CD4-positive, alpha-beta T cell (primary cell): ENCODE measurements at regions not wholly inside any gene's neighbourhood (a gene's known extent, or its start where the extent isn't known, plus 50 kb on each side); places are given as distances from the start of the nearest gene placed in this dataset.

Experiments used
- ATAC-seq: fragments of 200-7000 bp; cut with Tn5 transposase; one replicate; pipeline ENCODE4 v1.10.0; 2022; ENCODE audit warnings: mild to moderate bottlenecking; ENCODE audit not compliant: poor library complexity
- CTCF ChIA-PET: fragments of 350-600 bp; sonication (Branson Sonifier 250); formaldehyde crosslinking; loops from one replicate; lab custom pipeline; 2021; ENCODE audit warnings: antibody characterized with exemption, inconsistent platforms; lab: Charles Lee
- POLR2A ChIA-PET: fragments of 350-600 bp; sonication (Branson Sonifier 250); formaldehyde crosslinking; loops from one replicate; lab custom pipeline; 2021; ENCODE audit warnings: antibody characterized with exemption, inconsistent platforms; lab: Charles Lee
- DNase-seq, 14 experiments: peaks; one replicate each; pipeline ENCODE4 v3.0.0-alpha.2; 2013 to 2020; ENCODE audit warnings: mixed read lengths in 2 of 14
- H3K27ac ChIP-seq, 2 donors: one replicate each; pipeline versions ENCODE4 v1.5.1 to v1.7.0; 2013; ENCODE audit warnings: low read length in 2 of 2, low read depth in 1 of 2, mild to moderate bottlenecking in 1 of 2
- H3K27me3 ChIP-seq, 2 experiments: 1 replicate in 1 of 2; 2 replicates in 1 of 2; pipeline versions ENCODE4 v1.6.1 to v1.7.0; 2013; ENCODE audit warnings: low read length in 2 of 2, control low read depth in 1 of 2, mild to moderate bottlenecking in 1 of 2, moderate library complexity in 1 of 2; ENCODE audit not compliant: insufficient read depth in 2 of 2, control insufficient read depth in 1 of 2
- H3K36me3 ChIP-seq: one replicate; pipeline ENCODE4 v1.6.1; 2013; ENCODE audit warnings: low read length, control low read depth; ENCODE audit not compliant: insufficient read depth
- H3K4me1 ChIP-seq: one replicate; pipeline ENCODE4 v1.6.1; 2013; ENCODE audit warnings: low read length, control low read depth; ENCODE audit not compliant: insufficient read depth
- H3K4me3 ChIP-seq: one replicate; pipeline ENCODE4 v1.5.1; 2013; ENCODE audit warnings: mild to moderate bottlenecking, low read length, moderate library complexity
- H3K9me3 ChIP-seq, 2 experiments: 1 replicate in 1 of 2; 2 replicates in 1 of 2; pipeline versions ENCODE4 v1.6.1 to v1.7.0; 2013; ENCODE audit warnings: low read length in 2 of 2, mild to moderate bottlenecking in 2 of 2, control low read depth in 1 of 2, moderate library complexity in 1 of 2; ENCODE audit not compliant: control insufficient read depth in 1 of 2, insufficient read depth in 1 of 2
- H3K27ac Mint-ChIP-seq: one replicate; pipeline ENCODE4 v1.8.0; 2020; ENCODE audit warnings: mixed read lengths
- H3K27me3 Mint-ChIP-seq: one replicate; pipeline ENCODE4 v1.8.0; 2021; ENCODE audit warnings: mixed read lengths
- H3K36me3 Mint-ChIP-seq: one replicate; pipeline ENCODE4 v1.8.0; 2021; ENCODE audit warnings: low read depth, mixed read lengths
- H3K4me1 Mint-ChIP-seq: one replicate; pipeline ENCODE4 v1.8.0; 2021; ENCODE audit warnings: low read depth, mixed read lengths
- H3K4me3 Mint-ChIP-seq: one replicate; pipeline ENCODE4 v1.8.0; 2020; ENCODE audit warnings: mild to moderate bottlenecking, mixed read lengths
- H3K9me3 Mint-ChIP-seq: one replicate; pipeline ENCODE4 v1.8.0; 2020; ENCODE audit warnings: mixed read lengths
- intact Hi-C, 2 experiments: fragments of 100-400 bp; cut with DNase I in 1 of 2; cut with micrococcal nuclease in 1 of 2; formaldehyde crosslinking; loops; one replicate each; pipeline versions ENCODE4 v1.15.1 to v1.9.0; 2023 to 2025; cut with DNase I, micrococcal nuclease
- TF ChIP-seq, protein P1 (sequence below): fragments of 200-600 bp; IDR thresholded peaks from one replicate; pipeline ENCODE4 v1.8.0; 2022; ENCODE audit warnings: antibody characterized with exemption, mild to moderate bottlenecking

DNA sequence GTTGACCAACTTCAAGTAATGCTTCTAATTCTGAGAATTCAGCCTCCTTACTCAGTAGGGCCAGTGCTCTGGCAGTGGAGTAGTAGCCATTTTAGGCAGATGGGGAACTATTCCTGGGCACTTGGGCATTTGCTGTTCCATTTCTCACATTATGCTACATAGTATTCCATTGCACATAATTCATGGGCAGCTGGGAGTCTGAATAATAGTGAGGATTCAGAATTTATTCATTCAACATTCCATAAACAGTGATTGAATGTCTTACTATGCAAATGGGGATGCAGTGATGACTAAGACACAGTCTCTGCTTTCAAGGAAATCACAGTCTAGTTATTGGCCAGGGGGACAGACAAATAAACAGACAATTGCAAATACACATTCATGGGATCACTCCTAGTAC is 301.0 kb upstream of the KCNN2 start:
- DNase-seq (no peak), ATAC-seq (no peak)
- Mint-ChIP-seq H3K4me3 (no peak overlapping the region), H3K36me3 (no peaks in the 10 kb centered on the region), H3K4me1 (no peaks in the 10 kb centered on the region), H3K27ac (no peak overlapping the region), H3K9me3 (no peaks in the 10 kb centered on the region), H3K27me3 (peaks cover 24% of the 10 kb centered on the region)
- Histone ChIP-seq H3K9me3 (peaks cover 0 to 4% of the 10 kb centered on the region in 2 experiments), H3K4me3 (no peak overlapping the region), H3K36me3 (no peaks in the 10 kb centered on the region), H3K27me3 (peaks cover 5 to 16% of the 10 kb centered on the region in 2 experiments), H3K4me1 (no peaks in the 10 kb centered on the region), H3K27ac (no peak overlapping the region)
- intact Hi-C loops, result no loop called here
- POLR2A ChIA-PET, result no interaction called here
- TF ChIP-seq, protein P1, sequence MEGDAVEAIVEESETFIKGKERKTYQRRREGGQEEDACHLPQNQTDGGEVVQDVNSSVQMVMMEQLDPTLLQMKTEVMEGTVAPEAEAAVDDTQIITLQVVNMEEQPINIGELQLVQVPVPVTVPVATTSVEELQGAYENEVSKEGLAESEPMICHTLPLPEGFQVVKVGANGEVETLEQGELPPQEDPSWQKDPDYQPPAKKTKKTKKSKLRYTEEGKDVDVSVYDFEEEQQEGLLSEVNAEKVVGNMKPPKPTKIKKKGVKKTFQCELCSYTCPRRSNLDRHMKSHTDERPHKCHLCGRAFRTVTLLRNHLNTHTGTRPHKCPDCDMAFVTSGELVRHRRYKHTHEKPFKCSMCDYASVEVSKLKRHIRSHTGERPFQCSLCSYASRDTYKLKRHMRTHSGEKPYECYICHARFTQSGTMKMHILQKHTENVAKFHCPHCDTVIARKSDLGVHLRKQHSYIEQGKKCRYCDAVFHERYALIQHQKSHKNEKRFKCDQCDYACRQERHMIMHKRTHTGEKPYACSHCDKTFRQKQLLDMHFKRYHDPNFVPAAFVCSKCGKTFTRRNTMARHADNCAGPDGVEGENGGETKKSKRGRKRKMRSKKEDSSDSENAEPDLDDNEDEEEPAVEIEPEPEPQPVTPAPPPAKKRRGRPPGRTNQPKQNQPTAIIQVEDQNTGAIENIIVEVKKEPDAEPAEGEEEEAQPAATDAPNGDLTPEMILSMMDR, result no peak
- CTCF ChIA-PET, result no interaction called here

DNA sequence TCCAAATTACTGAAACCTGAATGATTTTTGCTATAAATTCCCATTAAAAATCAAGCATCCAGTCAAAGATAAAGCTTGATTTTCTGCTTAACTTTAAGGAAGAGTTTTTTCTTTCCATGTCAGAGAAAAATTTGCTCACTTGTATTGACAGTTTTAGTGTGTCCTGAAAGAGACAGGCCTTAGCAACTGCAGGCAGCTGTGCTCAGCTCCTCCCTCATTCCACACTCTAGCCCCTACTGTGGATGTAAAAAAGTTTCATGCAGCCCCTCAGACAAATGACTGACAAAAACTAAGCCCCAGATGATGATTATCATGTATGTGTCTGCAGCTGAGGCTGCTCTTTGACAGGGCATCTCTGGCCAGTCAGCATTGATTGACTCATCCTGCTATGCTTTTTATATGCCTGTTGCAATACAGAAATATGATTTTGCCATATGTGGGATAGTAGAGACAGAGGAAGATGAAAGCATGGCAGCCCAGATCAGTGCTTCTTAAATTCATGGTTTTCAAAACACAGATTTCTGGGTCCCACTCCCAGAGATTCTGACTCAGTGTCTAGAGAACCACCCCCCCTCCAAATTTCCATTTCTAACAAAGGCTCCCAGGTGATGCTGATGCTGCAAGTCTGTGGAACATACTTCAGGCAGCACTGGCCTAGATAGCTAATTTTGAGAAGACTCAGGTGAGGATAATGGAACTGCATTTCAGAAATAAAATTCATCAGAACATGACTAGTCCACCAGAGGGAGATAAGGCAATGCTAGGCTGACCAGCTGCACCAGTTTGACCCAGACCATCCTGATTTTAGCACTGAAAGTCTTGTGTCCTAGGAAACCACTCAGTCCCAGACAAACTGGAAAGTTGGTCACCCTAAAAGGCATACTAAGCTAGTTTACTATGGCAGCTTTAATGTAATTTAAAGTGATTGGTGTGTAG is 298.7 kb upstream of the KCNN2 start:
- H3K4me3 Mint-ChIP-seq, result no peak overlapping the region
- H3K4me1 Mint-ChIP-seq, result no peaks in the 10 kb centered on the region
- H3K4me3 ChIP-seq, result no peak overlapping the region
- H3K27me3 Mint-ChIP-seq, result peaks cover 6% of the 10 kb centered on the region
- no peak overlapping the region for H3K27ac ChIP-seq
- H3K36me3 Mint-ChIP-seq, result no peaks in the 10 kb centered on the region
- H3K9me3 Mint-ChIP-seq, result no peaks in the 10 kb centered on the region
- ATAC-seq, result no peak
- DNase-seq, result no peak
- H3K27ac Mint-ChIP-seq, result no peak overlapping the region
- intact Hi-C loops, result no loop called here
- ChIA-PET CTCF (no interaction called here), POLR2A (no interaction called here)
- peaks cover 0 to 4% of the 10 kb centered on the region in 2 experiments for H3K9me3 ChIP-seq
- H3K4me1 ChIP-seq, result no peaks in the 10 kb centered on the region
- TF ChIP-seq, protein P1, result no peak
- no peaks in the 10 kb centered on the region for H3K36me3 ChIP-seq
- no peaks in the 10 kb centered on the region for H3K27me3 ChIP-seq

DNA sequence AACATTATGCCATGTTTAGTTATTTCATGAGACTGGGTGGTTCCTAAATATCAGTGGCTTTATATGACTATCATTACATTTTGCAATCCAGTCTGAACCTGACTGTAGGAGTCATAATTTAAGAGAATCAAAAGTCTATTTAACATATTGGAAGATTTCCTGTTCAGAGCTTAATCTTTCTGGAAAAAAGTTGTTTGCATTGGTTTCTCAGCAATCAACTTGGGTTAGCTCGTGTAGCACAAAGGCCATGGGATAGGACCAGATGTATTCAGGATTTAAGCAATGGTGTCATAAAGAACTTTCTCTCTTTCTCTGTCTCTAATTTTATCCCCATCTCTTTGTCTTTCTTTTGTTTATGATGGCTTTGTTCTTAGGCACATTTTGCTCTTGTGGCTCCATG is 296.0 kb upstream of the KCNN2 start:
- Mint-ChIP-seq H3K4me3 (no peak overlapping the region), H3K27me3 (no peaks in the 10 kb centered on the region), H3K4me1 (no peaks in the 10 kb centered on the region), H3K36me3 (no peaks in the 10 kb centered on the region), H3K27ac (no peak overlapping the region), H3K9me3 (no peaks in the 10 kb centered on the region)
- TF ChIP-seq, protein P1, result no peak
- ChIA-PET POLR2A (no interaction called here), CTCF (no interaction called here)
- ATAC-seq, result no peak
- Histone ChIP-seq H3K4me1 (no peaks in the 10 kb centered on the region), H3K27ac (no peak overlapping the region), H3K4me3 (no peak overlapping the region), H3K27me3 (no peaks in the 10 kb centered on the region), H3K9me3 (peaks cover 0 to 8% of the 10 kb centered on the region in 2 experiments), H3K36me3 (no peaks in the 10 kb centered on the region)
- intact Hi-C loops, result no loop called here
- DNase-seq, result no peak
